ENCODE measurements at regions not wholly inside any gene's neighbourhood (a gene's known extent, or its start where the extent isn't known, plus 50 kb on each side); places are given as distances from the start of the nearest gene placed in this dataset.
A peak's percentile ranks its signal among the peaks of the same experiment; 100 is the strongest.
"Not testable (repeated sequence)": the region's sequence is repeated elsewhere in the genome, so short reads cannot be mapped to it uniquely, and the experiment has no call there.

- DNase-seq, result peak; percentile 10
Measured at GRCh38 chr4:115187136-115187535, 73.7 kb upstream of the NDST4 start.

GRCh38 chr4:115179438-115180062, 66.1 kb upstream of the NDST4 start:
- not testable (repeated sequence) for DNase-seq

GRCh38 chr4:115178687-115179086, 65.3 kb upstream of the NDST4 start:
- DNase-seq, result not testable (repeated sequence)

DNA sequence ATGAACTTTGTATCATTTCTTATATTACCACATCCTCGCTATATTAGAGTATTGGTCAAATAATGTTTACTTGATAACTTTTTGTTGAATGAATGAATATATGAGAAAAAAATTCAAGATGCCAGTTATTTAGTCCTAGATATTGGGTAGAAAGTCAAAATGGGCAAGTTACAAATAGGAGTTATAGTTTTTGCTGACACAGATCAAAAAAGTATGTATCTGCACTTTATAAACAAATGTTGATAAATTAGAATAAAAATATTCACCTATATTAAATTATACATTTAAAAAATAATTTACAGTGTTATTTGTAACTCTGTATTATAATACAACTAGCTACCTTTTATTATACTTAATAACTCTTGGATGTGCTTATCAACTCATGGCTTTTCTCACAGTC, 57.8 kb upstream of the NDST4 start:
- no peak for DNase-seq

DNA sequence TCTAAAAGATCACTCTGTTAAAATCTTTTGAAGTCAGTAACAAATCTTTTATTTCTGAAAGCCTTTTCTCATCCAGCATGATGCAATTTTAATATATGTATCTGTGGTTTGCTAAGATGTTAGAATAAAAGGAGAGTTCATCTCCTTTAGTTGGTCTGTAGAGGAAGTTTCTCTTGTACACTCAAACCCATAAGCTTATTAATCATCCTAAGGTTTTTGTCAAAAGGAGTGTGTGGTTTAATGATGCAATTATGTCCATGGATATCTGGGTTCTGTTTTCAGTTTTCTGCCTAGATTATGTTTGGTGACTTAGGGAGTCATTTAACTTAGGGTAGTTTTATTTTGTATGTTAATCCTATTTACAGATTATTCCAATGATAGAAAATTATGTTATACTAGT, 52.1 kb upstream of the NDST4 start:
- DNase-seq, result peak; percentile 53
